Endothelial cell of umbilical vein (primary cell): ENCODE measurements at regions not wholly inside any gene's neighbourhood (a gene's known extent, or its start where the extent isn't known, plus 50 kb on each side); places are given as distances from the start of the nearest gene placed in this dataset.

Experiments used
- EZH2 ChIP-seq: IDR thresholded peaks from 2 replicates; pipeline ENCODE4 v1.6.1; 2012; ENCODE audit warnings: borderline replicate concordance, low read depth, mild to moderate bottlenecking, moderate library complexity, low read length, inconsistent platforms; ENCODE audit not compliant: severe bottlenecking
- POLR2A ChIP-seq: IDR thresholded peaks from 2 replicates; pipeline ENCODE4 v1.6.1; 2012; ENCODE audit warnings: low read depth, mild to moderate bottlenecking, control low read depth, low read length
- POLR2AphosphoS5 ChIP-seq: IDR thresholded peaks from 2 replicates; pipeline ENCODE4 v1.6.1; 2012; ENCODE audit warnings: low read depth, mild to moderate bottlenecking, control low read depth, low read length, moderate library complexity; ENCODE audit not compliant: insufficient read depth
- TF ChIP-seq, protein P1 (sequence below), 2 donors: IDR thresholded peaks; 1 replicate in 1 of 2; 2 replicates in 1 of 2; pipeline ENCODE4 v1.5.1; 2011; ENCODE audit warnings: low read length in 2 of 2, mild to moderate bottlenecking in 2 of 2, moderate library complexity in 2 of 2, control low read depth in 1 of 2, inconsistent platforms in 1 of 2, low read depth in 1 of 2; ENCODE audit not compliant: insufficient read depth in 1 of 2; ENCODE audit errors: extremely low read depth in 1 of 2

DNA sequence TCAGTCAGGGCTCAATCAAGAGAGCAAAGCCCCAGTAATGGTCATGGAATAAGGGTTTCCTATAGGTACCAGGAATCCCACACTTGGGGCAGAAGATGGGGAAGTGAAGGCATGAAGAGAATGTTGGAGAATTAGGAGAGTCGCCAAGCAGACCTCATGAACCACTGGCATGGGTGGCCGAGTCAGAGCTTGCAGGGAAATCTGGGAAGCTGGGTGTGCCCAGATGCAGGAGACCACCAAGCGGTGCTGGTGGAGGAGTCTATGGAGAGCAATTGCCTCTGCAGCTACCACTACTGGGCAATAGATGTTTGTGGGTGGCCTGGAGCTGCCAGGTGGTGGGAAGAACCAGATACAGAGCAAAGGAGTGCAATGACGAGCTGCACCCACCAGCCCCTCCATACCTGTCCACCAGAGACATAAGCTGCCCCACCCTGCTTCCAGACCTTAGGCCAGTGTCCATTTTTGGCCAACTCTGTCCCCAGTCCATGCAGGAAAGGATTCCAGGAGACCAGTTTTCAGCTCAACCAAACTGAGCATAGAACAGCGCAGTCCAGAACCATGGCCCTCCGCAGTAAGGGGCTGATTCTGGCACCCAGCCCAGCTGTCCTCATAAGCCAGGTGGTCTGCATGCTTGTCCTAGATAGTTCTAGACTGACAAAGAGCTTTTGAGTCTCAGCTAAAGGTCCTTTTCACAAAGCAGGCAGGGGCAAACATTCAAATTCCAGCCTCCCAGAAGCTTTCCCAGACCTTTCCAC is 323.9 kb downstream of the GADD45G start:
- TF ChIP-seq POLR2AphosphoS5 (no peak), POLR2A (no peak), EZH2 (no peak)
- TF ChIP-seq, protein P1, sequence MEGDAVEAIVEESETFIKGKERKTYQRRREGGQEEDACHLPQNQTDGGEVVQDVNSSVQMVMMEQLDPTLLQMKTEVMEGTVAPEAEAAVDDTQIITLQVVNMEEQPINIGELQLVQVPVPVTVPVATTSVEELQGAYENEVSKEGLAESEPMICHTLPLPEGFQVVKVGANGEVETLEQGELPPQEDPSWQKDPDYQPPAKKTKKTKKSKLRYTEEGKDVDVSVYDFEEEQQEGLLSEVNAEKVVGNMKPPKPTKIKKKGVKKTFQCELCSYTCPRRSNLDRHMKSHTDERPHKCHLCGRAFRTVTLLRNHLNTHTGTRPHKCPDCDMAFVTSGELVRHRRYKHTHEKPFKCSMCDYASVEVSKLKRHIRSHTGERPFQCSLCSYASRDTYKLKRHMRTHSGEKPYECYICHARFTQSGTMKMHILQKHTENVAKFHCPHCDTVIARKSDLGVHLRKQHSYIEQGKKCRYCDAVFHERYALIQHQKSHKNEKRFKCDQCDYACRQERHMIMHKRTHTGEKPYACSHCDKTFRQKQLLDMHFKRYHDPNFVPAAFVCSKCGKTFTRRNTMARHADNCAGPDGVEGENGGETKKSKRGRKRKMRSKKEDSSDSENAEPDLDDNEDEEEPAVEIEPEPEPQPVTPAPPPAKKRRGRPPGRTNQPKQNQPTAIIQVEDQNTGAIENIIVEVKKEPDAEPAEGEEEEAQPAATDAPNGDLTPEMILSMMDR (IDR thresholded peaks at IDR 0.05; ENCODE audit: extremely low read depth in 1 of 2, insufficient read depth in 1 of 2, low read depth in 1 of 2, low read length in 2 of 2) = no peak
